Right renal cortex interstitium (tissue), 3 donors: ENCODE measurements at regions not wholly inside any gene's neighbourhood (a gene's known extent, or its start where the extent isn't known, plus 50 kb on each side); places are given as distances from the start of the nearest gene placed in this dataset.

Source experiments
- DNase-seq, 3 donors: peaks; one replicate each; pipeline ENCODE4 v3.0.0-alpha.2; 2013; ENCODE audit warnings: low read depth in 3 of 3, low spot score in 2 of 3

GRCh38 chr14:97878206-97878605 lies 1081.0 kb downstream of the VRK1 start:
- no peak for DNase-seq

DNA sequence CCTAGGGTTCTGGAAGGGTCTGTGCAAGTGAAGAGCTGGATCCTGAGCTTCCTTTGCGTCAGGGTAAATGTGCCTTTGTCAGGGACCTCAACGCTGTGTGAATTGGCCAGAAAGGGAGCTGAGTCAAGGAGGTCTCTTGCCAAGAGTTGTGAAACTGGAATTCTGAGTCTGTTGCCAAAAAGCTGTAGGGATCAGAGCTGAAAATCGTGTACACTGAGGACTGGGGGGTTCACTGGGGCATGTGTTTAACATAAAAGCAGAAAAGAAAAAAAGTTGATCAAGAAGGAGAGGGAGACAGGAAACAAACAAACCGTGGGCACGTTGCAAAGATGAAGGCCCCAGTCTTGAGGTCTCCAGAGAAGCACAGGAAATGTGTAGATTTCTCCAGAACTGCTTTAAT lies 1081.5 kb downstream of the VRK1 start:
- no peak for DNase-seq

DNA sequence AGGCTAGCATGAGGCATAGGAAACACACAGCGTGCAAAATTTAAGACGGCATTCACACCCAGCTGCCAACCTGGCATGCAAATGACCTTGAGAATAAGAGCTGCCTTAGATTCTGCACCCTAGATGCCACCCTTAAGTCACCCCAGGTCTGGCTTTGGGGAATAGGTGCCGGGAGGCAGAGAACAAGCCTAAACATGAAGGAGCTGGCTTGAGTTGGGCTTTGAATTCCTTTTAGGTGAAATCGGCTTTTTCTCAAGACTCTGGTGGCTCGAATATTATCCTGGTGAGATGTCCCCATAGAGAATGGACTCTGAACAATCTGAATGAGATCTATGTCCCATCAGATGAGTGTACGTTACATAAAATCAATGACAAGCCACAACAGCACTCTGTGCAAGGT lies 1090.5 kb downstream of the VRK1 start:
- DNase-seq, result no peak

GRCh38 chr14:97888331-97888730 lies 1091.1 kb downstream of the VRK1 start:
- no peak for DNase-seq

DNA sequence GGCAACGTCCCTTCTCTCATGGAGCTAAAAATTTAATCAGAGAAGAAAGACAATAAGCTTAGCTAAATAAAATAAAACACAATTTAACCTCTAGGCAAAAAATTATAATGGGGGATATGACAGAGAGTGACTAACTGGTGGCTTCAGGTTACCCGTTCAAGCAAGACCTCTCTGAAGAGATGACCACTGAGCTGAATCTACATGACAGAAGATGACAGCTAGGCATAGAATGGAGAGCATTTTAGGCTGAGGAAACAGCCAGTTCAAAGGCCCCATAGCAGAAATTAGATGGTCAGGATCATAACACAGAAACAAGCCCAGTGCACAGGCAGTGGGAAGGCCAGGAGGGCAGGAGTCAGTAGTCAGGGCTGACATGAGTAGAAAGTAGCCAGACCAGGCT lies 1094.3 kb downstream of the VRK1 start:
- DNase-seq, result no peak

GRCh38 chr14:97894552-97894951 lies 1097.4 kb downstream of the VRK1 start:
- no peak for DNase-seq

DNA sequence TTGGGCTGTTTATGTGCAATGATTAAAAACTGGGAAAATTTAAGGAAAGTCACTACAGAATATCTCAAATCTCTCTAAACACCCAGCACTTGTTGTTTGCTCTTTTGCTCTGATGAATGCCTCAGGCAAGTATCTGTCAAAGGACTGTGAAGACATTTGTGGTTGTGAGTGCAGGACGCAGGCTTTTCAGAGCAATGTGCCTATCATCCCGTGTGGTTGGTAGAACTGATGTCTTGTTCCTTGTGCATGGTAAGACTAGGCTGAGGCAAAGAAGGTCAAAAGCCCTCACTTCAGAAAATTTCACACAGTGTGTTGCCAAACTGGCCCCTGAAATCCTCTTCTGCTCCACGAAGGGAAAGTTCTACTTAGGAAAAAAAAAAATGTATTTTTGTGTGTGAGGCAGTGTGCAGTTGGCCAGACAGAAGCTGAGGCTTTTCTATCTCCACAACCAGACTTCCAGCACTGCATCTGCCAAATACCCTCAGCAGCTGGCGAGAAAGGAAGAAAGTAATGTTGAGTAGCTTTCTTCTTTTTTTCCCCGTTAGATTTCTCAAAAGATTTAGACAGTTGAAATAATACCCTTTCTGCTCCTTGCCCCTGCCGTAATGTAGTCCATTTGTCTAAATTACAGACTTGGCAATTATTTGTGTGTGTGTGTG lies 1103.1 kb downstream of the VRK1 start:
- DNase-seq, result no peak

DNA sequence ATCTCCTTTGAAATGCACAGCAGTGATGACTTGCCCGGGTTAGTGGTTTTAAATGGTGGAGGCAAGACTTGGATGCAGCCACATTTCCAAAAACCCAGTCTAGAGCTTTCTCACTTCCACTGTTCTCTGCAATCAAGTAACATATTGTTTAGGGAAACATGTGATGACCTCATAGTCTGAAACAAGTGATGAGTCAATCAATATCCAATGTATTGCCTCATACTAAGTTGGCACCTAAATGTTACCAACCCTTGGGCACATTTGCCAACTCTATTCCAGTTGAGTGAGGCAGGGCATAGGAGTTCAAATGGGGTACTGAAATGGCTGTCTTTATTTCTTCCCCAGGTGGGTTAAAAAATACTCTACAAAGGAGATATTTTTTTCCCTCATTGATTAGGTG lies 1105.4 kb downstream of the VRK1 start:
- DNase-seq, result no peak

DNA sequence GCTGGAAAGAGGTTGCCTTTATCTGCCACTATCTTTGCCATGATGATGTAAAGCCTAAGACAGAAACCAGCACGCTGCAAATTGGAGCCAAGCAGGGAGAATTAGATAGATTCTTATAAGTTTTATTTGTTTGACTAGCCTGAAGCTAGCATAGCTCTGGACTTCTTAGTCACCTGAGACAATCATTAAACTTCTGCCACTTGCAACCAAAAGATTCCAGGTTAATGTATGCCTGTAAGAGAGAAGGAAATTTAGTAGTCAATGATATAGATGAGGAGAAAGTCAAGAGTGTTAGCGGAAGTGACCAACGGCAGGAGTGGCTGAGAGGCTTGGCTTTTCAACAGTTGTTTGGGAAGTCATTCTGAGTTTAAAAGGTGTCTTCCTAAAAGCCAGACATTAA lies 1106.6 kb downstream of the VRK1 start:
- no peak for DNase-seq

GRCh38 chr14:97912217-97912616 lies 1115.0 kb downstream of the VRK1 start:
- no peak for DNase-seq

DNA sequence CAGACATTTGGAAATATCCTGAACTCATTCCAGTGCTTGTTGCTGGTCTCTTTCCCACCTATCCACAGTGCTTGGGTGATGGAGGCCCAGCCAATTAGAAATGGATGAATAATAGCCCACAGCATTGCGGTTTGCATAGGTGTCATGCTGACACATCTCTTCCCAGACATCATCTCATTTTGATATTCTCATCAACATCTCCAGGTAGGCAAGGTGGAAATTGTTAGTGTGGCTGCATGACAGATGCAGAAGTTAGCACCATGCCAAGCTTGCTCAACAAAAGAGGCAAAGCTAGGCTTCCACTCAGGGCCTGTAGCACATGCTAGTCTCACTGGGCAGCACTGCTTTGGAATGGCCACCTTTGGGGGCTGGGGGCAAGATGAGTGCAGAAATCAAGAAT lies 1118.9 kb downstream of the VRK1 start:
- no peak for DNase-seq

DNA sequence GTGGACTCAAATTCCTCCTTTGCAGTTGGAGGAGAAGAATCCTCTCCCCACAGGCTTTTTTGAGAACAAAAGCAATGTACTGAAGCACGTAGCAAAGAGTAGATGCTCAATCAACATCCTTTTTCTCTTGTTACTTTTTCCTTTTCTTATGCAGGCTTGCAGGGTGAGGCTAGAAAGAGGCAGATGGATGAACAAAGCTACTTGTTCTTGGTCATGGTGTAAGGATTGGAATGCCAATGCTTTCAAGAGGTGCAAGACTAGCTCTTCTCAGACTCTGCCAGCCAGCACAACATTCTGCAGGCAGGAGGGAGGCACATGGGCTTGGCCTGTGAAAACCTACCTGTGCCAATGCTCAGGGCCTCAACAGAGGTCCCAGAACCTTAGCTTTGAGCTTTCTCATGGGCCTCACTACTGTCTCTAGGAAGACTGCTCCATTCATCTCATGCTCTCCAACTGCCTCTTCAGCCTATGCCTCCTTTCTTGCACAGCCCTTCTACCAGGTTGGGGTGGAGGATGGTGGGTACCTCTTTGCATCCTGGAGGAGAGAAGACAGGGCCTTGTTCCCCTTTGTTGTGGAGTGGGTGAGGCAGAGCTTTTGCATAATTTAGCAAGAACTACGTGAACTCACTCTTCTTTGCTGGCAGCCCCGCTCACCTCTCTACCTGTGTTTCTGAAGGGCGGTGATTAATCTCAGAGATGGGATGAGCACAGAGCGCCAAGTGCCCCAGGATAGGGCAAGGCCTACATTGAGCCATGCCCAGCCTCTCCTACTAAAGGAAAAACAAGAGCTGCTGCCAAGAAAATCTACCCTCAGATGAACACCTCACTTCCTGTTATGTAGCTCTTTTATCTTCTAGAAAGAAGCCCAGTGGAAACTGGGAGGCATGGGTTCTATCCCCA lies 1119.7 kb downstream of the VRK1 start:
- DNase-seq, result no peak

GRCh38 chr14:97920201-97920600 lies 1123.0 kb downstream of the VRK1 start:
- no peak for DNase-seq

- DNase-seq, result no peak
Measured at GRCh38 chr14:97921296-97921695, 1124.1 kb downstream of the VRK1 start.

DNA sequence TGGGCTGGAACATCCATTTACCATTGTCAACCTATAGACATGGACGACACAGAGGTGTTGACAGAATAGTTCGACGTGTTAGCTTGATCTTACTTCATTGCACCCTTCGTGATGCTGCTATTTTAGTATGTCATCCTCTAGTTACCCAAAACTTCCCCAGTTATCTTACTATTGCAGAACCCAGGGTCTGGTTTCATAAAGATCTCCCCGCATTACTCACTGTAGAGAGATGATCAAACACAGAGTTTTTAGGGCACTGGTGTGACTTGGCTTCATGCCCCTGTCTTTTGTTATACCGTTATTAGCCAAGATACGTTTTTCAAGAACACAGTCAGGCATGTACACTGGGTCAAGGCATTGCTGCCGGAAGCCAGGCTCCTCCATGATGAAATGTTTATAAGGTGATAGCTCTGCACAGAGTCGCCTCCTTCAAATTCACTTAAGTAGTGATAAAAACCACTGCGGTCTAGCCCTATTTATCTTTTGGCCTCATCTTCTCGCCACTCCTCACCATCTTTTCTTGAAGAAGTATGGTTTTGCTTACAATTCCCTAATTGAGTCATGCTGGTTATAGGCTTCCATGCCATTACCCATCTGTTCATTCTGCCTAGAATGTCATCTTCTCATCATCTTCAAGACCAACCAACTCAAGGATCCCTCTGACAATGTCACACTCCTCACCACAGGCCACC lies 1127.9 kb downstream of the VRK1 start:
- no peak for DNase-seq

- no peak for DNase-seq
Measured at GRCh38 chr14:97930166-97930565, 1133.0 kb downstream of the VRK1 start.

GRCh38 chr14:97931273-97931672 lies 1134.1 kb downstream of the VRK1 start:
- no peak for DNase-seq

DNA sequence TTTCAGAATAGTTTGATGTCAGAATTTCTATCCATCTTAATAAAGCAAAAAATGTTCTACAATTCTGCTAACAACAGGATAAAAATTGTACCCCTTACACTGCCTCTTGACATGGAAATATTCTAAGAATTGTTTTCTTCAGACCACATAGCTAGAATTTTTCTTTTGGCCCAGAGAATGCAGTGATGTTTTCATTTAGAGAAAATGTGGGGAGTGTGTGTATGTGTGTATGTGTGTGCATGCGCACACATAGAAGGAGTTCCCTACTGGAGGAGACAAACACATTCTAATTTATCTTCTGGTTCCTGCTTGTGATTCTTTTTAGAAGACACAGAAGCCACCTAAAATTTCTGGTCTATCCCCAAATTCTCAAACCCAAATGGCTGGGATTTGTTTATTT lies 1145.7 kb downstream of the VRK1 start:
- no peak for DNase-seq

DNA sequence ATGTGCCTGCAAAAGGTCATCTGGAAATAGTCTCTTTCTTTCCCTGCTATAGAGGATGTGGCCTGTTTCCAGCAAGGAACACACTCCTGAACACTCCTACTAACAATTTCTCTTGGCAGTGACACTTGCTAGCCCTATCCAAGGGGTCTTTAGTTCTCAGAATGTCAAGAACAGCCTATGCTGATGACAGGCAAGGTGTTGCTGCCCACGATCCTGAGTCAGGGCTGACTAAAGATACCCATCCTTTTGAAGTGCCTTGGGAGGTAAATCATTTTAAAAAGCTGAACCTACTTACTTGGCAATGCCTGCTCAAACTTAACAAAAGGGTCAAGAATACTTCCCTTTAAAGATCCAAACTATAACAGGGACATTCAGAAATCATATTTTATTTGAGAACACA lies 1146.4 kb downstream of the VRK1 start:
- DNase-seq, result no peak

DNA sequence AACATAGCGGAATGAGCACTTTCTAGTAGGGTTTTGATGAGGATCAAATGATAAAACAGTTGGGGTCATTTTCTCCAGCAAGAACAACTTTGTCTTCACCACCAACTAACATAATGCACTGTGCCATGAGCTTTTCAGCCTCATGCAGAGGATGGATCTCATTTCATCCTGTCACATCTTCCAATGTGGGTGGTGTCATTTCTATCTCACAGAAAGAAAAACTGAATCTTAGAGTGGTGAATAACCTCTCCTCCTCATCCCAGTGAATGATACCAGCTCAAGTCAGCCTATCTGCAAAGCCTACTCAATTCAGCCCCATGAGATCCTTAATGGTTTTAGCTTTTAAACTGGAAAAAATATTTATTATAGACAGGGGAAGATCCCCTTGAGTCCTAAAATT lies 1147.2 kb downstream of the VRK1 start:
- DNase-seq, result no peak

- no peak for DNase-seq
Measured at GRCh38 chr14:97945631-97946030, 1148.4 kb downstream of the VRK1 start.

DNA sequence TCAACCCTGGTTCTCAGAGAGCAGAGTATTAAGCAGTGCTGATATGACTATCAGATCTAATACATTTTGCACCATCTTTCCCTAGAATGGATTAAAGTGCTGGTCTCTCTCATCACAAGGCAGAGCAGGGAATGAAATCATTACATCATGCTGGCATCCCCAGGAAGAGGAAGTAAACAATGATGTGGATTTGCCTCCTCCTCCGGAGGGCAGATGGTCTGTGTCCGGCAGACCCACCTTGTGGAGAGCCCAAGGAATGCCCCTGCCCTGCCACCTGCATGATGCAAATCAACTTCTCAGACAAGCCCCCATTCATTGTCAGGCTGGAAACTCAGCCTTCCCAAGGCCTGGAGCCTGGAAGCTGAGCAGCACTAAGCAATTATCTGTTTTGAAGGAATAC lies 1149.1 kb downstream of the VRK1 start:
- DNase-seq, result no peak
